ENCODE measurements at regions not wholly inside any gene's neighbourhood (a gene's known extent, or its start where the extent isn't known, plus 50 kb on each side); places are given as distances from the start of the nearest gene placed in this dataset.

GRCh38 chr14:54050759-54051158 is 94.1 kb upstream of the BMP4 start:
- no peak for TF ChIP-seq CTCF (IDR thresholded peaks at IDR 0.05)
- no peak for TF ChIP-seq POLR2A (IDR thresholded peaks at IDR 0.05)
